ENCODE measurements at regions not wholly inside any gene's neighbourhood (a gene's known extent, or its start where the extent isn't known, plus 50 kb on each side); places are given as distances from the start of the nearest gene placed in this dataset.

DNA sequence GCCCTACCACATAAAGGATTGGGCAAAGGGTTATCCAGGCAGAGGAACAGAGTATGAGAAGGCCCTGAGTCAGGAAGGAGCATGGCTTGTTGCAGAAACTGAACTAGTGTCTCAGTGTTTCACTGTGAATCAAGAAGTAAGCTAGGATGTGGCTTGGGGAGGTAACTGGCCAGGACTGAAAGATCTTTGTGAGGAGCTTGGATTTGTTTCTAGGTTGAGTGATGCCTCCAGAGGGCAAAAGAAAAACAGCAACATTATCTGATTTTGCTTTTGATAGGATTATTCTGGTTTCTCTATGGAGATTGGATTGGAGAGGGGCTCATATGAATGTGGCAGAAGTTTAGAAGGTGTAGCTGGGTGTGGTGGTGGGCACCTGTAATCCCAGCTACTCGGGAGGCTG lies 137.9 kb upstream of the HDAC9 start:
- dilution Hi-C loops (cut with HindIII; ENCODE audit: low sequenced_read_pairs, unreplicated experiment): no loop called here
- H3K27me3 ChIP-seq (ENCODE audit: control insufficient read depth, insufficient read depth, low read length): no peaks in the 10 kb centered on the region
- no peak overlapping the region for H3K9ac ChIP-seq (ENCODE audit: low read depth, low read length)
- H3K36me3 ChIP-seq (ENCODE audit: control insufficient read depth, insufficient read depth, low read length): no peaks in the 10 kb centered on the region
- H3K9me3 ChIP-seq (ENCODE audit: control insufficient read depth, insufficient read depth, low read length): no peaks in the 10 kb centered on the region
- peak overlapping the region; percentile 78; the same call in 1 of the 2 replicates for H2AK5ac ChIP-seq (ENCODE audit: low read depth, low read length)
- no peak overlapping the region for H3K56ac ChIP-seq (ENCODE audit: extremely low read depth, insufficient read depth, low read length)
- in situ Hi-C loops (cut with MboI; ENCODE audit: low sequenced_read_pairs): loop anchor here (10.0 to 25.0 kb wide), 5 partner anchors 207 to 1307 kb away; partner anchors contain the start of gene TWIST1
- no peak overlapping the region for H3K4me2 ChIP-seq (ENCODE audit: low read depth, low read length)
- H3K4me3 ChIP-seq (ENCODE audit: insufficient read depth, low read depth, low read length): no peak overlapping the region
- 0 out of 2 replicates have a peak overlapping the region, but pooled peaks have one; percentile 28 for H3K14ac ChIP-seq (replicated peaks; ENCODE audit: low read depth, low read length)
- H3K79me1 ChIP-seq (ENCODE audit: low read depth in 1 of 2, low read length in 2 of 2): no peaks in the 10 kb centered on the region
- no peaks in the 10 kb centered on the region for H4K20me1 ChIP-seq (ENCODE audit: insufficient read depth, low read length)
- ChIA-PET CTCF (interaction anchor here (0.6 to 1.1 kb wide), 4 partner anchors 16 to 435 kb away, joined by 3 to 5 read pairs (median 3); no protein-coding TSS in a partner anchor), POLR2A (ENCODE audit: unreplicated experiment) (no interaction called here)
- H3K4me1 ChIP-seq (ENCODE audit: control insufficient read depth, insufficient read depth, low read length): peaks cover 6% of the 10 kb centered on the region
- H2AK9ac ChIP-seq (replicated peaks; ENCODE audit: low read depth, low read length, poor library complexity): no peak overlapping the region
- peak overlapping the region in 1 of 2 experiments; percentile 35; a peak in 1 of 4 replicates for H4K8ac ChIP-seq (ENCODE audit: low read depth in 2 of 2, low read length in 2 of 2)
- H2BK15ac ChIP-seq (ENCODE audit: low read depth, low read length): no peak overlapping the region
- no peak overlapping the region for H3K23ac ChIP-seq (ENCODE audit: low read depth, low read length)
- no peak overlapping the region for H2AFZ ChIP-seq (replicated peaks; ENCODE audit: low read length, poor library complexity)
- no CpG with 5 or more reads among the region's 1 CpG for WGBS, 2 experiments (ENCODE audit: extremely low coverage in 2 of 2, insufficient read length in 1 of 2)
- no peak overlapping the region for H4K91ac ChIP-seq (ENCODE audit: insufficient read depth, low read depth, low read length)
- DNase-seq (peak; percentile 6), ATAC-seq (ENCODE audit: low read depth) (no peak)
- TF ChIP-seq NFE2L2 (IDR thresholded peaks at IDR 0.05; ENCODE audit: low read depth, low read length) (no peak), RAD21 (IDR thresholded peaks at IDR 0.05; ENCODE audit: low read length) (no peak), RFX5 (IDR thresholded peaks at IDR 0.05; ENCODE audit: low read depth, low read length) (no peak), MAZ (IDR thresholded peaks at IDR 0.05; ENCODE audit: borderline replicate concordance, low read depth, low read length) (no peak)
- TF ChIP-seq, protein P1, sequence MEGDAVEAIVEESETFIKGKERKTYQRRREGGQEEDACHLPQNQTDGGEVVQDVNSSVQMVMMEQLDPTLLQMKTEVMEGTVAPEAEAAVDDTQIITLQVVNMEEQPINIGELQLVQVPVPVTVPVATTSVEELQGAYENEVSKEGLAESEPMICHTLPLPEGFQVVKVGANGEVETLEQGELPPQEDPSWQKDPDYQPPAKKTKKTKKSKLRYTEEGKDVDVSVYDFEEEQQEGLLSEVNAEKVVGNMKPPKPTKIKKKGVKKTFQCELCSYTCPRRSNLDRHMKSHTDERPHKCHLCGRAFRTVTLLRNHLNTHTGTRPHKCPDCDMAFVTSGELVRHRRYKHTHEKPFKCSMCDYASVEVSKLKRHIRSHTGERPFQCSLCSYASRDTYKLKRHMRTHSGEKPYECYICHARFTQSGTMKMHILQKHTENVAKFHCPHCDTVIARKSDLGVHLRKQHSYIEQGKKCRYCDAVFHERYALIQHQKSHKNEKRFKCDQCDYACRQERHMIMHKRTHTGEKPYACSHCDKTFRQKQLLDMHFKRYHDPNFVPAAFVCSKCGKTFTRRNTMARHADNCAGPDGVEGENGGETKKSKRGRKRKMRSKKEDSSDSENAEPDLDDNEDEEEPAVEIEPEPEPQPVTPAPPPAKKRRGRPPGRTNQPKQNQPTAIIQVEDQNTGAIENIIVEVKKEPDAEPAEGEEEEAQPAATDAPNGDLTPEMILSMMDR (conservative IDR thresholded peaks at IDR 0.05; ENCODE audit: low read depth, low read length): 0 out of 2 replicates have a peak, but pooled peaks have one; percentile 17
- H2BK5ac ChIP-seq (ENCODE audit: low read depth, low read length, poor library complexity, severe bottlenecking): no peak overlapping the region
- no TSS peak for BruUV-seq (replicated peaks)
- H3K27ac ChIP-seq (ENCODE audit: insufficient read depth, low read length): no peak overlapping the region
- no peak overlapping the region for H4K5ac ChIP-seq (ENCODE audit: low read depth, low read length)
- H3K4ac ChIP-seq (ENCODE audit: low read depth, low read length): no peak overlapping the region
- H3K18ac ChIP-seq (ENCODE audit: low read depth, low read length): no peak overlapping the region
- intact Hi-C loops (cut with micrococcal nuclease): loop anchor here (5.0 kb wide), 1 partner anchor 145 kb away; no protein-coding TSS in a partner anchor
- peak overlapping the region; percentile 63; the same call in 1 of the 2 replicates for H2BK20ac ChIP-seq (ENCODE audit: low read depth, low read length)
- H3K9me1 ChIP-seq (ENCODE audit: insufficient read depth, low read length): no peaks in the 10 kb centered on the region
- peak overlapping the region; percentile 74 for H2BK120ac ChIP-seq (ENCODE audit: low read depth, low read length)

Measured in IMR-90 (cell line).